DOHH2 (cell line): ENCODE measurements at regions not wholly inside any gene's neighbourhood (a gene's known extent, or its start where the extent isn't known, plus 50 kb on each side); places are given as distances from the start of the nearest gene placed in this dataset.

Experiments
- EZH2phosphoT487 ChIP-seq: fragments of 200-600 bp; sonication (generic); IDR thresholded peaks from 2 replicates; pipeline ENCODE4 v1.6.1; 2017; ENCODE audit warnings: borderline replicate concordance, mild to moderate bottlenecking, antibody characterized with exemption, low read length, moderate library complexity, mixed read lengths
- TF ChIP-seq, protein P1 (sequence below): fragments of 200-600 bp; sonication (generic); IDR thresholded peaks from one replicate; pipeline ENCODE4 v1.5.1; 2014; ENCODE audit warnings: antibody characterized with exemption, mild to moderate bottlenecking, low read depth, low read length; ENCODE audit not compliant: poor library complexity, severe bottlenecking

DNA sequence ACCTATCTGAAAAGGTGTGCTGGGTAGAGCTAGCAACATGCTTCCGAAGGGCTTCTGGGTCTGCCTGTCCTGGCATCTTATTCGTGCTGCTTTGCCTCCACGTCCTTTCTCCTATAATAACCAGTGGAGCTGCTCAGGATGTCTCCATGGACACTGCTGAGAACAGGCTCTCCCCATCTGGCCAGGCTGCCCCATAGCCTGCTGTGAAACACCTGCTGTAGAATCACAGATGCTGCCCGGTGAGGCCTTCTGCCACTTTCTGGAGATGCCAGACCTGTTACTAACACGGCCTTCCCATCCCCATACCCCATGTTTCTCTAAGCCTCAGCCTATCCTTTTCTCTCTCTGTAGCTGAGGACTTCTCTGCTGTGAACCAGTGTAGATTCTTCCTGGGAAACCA lies 120.5 kb downstream of the IER5 start:
- TF ChIP-seq, protein P1, sequence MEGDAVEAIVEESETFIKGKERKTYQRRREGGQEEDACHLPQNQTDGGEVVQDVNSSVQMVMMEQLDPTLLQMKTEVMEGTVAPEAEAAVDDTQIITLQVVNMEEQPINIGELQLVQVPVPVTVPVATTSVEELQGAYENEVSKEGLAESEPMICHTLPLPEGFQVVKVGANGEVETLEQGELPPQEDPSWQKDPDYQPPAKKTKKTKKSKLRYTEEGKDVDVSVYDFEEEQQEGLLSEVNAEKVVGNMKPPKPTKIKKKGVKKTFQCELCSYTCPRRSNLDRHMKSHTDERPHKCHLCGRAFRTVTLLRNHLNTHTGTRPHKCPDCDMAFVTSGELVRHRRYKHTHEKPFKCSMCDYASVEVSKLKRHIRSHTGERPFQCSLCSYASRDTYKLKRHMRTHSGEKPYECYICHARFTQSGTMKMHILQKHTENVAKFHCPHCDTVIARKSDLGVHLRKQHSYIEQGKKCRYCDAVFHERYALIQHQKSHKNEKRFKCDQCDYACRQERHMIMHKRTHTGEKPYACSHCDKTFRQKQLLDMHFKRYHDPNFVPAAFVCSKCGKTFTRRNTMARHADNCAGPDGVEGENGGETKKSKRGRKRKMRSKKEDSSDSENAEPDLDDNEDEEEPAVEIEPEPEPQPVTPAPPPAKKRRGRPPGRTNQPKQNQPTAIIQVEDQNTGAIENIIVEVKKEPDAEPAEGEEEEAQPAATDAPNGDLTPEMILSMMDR, result no peak
- TF ChIP-seq EZH2phosphoT487, result no peak
